NCI-H146 treated with DMSO at 0.1 percent for 48 hours (cell line): ENCODE measurements at regions not wholly inside any gene's neighbourhood (a gene's known extent, or its start where the extent isn't known, plus 50 kb on each side); places are given as distances from the start of the nearest gene placed in this dataset.
"Not testable (repeated sequence)": the region's sequence is repeated elsewhere in the genome, so short reads cannot be mapped to it uniquely, and the experiment has no call there.

Source experiments
- DNase-seq: peaks from one replicate; lab custom pipeline; 2025; ENCODE audit not compliant: unreplicated experiment; lab: John Stamatoyannopoulos, UW

DNA sequence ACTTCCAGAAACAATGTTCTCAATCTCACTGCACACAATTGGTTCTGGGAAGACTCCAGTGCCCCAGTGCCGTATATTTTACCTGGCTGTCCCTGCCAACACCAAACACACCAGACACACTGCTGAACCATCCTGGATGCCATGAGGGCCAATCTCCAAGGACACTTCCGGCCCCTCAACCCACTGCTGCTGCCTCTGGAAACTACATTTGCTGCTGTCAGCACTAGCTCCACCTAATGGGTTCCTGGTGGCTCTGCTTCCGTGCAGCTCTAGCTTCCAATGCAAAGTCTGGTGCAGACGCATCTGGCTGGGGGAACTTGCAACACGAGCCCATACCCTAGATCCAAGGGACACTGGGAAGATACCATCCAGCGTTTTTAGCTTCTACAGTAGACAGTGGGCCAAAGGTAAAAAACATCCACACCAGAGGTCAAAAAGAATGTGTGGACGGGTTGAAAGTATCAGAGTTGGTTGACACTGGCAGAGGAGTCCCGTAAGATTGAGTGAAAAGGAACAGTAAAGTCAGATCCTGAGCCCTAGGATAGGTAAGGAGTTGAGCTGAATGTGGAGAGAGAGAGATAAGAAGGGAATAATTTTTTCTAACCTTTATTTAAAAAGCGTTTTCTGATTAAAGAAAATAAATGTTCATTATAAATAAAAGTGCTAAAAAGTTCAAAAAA, 99.7 kb upstream of the KIF2A start:
- DNase-seq: no peak

DNA sequence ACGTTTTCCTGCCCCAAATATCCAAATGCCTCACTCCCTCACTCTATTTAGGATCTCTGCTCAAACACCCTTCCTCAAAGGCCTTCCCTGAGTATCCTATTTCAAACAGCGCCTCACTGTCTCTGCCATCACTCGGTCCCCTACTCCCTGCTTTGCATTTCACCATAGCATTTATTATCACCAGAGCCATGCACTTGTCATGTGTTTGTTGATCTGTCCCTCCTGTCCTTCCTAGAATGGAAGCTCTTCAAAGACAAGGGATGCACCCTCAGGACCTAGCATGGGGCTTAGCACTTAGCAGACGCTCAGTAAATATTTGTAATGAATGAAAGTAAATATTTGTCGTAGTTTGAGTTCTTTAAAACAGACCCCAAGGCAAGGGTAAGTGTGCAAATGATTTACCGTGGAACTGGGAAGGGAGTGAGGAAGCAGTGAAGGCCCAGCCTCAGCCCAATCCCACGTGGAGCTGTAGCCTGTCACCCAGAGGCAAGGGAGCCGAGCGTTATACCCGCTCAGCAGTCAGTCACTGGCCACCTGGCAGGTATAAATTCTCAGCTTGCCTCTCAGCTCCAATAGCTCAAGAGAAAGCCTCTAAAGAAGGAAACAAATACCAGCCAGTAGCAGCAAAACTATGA, 97.7 kb upstream of the KIF2A start:
- no peak for DNase-seq

GRCh38 chr5:62211405-62211804, 94.6 kb upstream of the KIF2A start:
- no peak for DNase-seq

DNA sequence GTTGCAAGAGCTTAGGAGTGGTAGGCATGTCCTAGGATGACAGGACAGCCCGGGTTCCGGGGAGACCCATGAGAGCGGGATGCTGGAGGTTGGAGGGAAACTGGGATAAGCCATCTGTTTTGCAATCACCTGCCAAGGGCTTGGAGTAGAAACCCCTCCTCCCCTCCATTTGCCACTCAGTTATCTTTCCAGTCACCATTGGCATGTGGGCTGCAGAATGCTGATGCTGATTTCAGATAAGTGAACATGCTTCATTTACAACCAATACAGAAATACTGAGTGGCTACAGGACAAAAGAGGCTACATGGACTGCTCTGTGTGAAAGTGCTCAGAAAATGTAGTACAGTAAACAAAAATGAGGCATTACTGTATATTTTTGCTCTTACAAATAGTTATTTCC, 93.4 kb upstream of the KIF2A start:
- no peak for DNase-seq

GRCh38 chr5:62214701-62215100, 91.3 kb upstream of the KIF2A start:
- DNase-seq: no peak

DNA sequence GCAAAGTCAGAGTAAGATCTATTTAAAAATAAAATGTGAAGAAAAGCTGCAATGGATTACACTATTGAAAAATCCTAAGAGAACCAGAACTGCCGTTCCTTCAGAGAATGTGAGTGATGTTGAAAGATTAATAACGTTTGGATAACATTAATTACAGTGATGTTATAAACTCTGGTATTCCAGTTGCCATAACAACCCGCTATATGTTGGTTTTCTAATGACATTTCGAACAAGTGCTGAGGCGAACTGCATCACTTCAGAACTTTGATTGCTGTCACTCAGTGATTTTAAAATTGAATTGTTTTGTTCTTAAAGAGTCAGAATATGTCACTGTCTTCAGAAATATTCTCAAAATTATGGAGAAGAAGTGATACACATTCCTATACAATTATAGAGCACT, 89.4 kb upstream of the KIF2A start:
- not testable (repeated sequence) for DNase-seq

DNA sequence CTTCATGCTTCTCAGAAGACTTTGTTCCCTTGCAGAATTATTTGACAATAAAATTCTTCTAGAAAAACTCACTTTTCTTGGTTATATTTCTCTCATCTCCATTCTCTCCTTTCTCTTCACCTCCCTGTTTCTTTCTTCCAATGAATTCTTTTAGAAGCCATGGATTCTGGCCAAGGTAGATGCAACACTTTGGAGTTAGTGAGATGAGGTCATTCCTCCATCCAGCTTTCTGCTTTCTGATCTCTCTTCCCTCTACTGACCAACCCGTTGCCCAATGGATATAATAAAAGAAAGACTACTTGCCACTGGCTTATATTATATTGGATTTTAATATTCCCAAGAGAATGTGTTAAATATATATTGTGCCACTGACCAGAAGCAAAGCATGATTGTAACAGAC, 88.9 kb upstream of the KIF2A start:
- DNase-seq: not testable (repeated sequence)

- not testable (repeated sequence) for DNase-seq
Observed at GRCh38 chr5:62218860-62219259, 87.1 kb upstream of the KIF2A start.

DNA sequence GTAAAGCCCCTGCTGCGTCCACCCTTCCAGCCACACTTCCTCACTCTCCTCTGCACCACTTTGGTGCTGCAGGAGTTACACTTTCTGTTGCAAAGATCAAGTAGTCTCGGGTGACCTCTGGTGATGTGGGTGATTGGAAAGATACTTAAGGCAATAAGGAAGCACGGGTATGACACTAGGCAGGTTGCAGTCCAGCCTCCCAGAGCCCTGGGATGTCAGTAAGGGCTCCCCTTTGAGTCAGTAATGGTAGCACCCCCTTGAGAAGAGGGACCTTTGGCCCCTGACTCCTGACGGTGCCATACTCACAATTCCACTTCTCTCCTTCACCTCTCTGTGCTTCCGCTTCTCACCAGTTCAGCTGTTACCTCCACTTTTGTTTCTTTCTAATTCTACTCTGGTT, 84.1 kb upstream of the KIF2A start:
- not testable (repeated sequence) for DNase-seq

- DNase-seq: not testable (repeated sequence)
Observed at GRCh38 chr5:62222305-62222704, 83.7 kb upstream of the KIF2A start.

- DNase-seq: not testable (repeated sequence)
Observed at GRCh38 chr5:62223312-62223670, 82.7 kb upstream of the KIF2A start.

GRCh38 chr5:62224987-62225601, 80.9 kb upstream of the KIF2A start:
- not testable (repeated sequence) for DNase-seq

DNA sequence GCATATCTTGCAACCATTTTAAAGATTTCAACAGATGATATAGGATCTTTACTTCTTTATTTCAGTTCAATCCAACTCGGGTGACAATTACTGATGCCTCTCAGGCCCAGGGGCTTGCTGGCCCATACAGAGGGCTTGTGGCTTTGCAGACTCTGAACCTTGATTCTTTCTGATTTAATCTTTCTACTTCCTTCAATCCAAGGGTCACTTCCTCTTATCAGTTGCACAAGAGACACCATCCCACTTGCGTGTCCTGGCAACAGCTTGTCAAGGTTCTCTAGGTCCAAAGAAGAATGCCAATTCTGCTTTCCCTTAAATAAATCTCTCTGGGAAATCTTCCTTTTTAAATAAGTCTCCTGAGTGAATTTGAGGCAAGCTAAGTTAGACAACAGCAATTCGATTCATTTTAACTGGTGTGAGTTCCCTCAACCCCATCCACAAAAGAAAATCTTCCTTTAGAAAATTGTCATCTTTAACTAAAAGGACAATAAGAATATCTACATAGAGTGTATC, 75.1 kb upstream of the KIF2A start:
- not testable (repeated sequence) for DNase-seq

GRCh38 chr5:62231576-62231975, 74.4 kb upstream of the KIF2A start:
- DNase-seq: no peak

GRCh38 chr5:62232218-62232617, 73.8 kb upstream of the KIF2A start:
- not testable (repeated sequence) for DNase-seq

- DNase-seq: not testable (repeated sequence)
Observed at GRCh38 chr5:62233083-62234046, 72.6 kb upstream of the KIF2A start.

GRCh38 chr5:62236593-62236992, 69.4 kb upstream of the KIF2A start:
- DNase-seq: not testable (repeated sequence)

- not testable (repeated sequence) for DNase-seq
Observed at GRCh38 chr5:62237944-62238343, 68.1 kb upstream of the KIF2A start.

DNA sequence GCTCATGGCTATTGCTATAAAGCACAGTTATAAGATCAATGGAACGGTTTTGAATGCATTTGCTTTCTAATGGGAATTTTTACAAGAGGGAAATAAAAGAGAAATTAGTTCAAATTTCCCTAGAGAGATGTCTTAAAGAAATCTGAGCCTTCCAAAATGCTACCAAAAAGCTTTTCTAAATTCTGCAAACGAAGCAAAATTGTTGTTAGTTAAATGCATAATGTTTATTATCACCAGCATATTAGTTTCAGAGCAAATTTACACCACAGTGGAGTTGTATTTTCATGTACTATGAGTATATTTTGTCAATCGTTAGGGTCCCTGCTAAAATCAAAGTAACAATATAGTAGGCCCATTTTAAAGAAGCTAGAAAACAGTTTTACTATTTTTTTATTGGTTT, 67.4 kb upstream of the KIF2A start:
- DNase-seq: not testable (repeated sequence)

DNA sequence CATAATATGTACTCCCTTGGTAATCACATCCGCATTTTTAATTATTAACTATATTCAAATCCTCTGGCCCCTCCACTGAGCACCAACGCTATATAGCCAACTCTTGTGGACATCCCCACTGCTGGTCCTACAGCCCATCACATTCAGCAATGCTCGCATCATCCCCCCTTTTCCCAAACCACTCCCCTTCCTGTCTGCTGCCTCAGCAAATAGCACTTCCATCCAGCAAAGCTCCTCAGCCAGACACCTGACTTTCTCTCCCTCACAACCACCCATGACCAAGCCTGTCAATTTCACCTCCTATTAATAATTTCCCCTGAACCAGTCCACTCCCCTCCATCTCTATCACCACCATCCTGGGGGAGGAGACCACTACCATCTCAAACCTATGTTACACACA, 65.5 kb upstream of the KIF2A start:
- DNase-seq: not testable (repeated sequence)

DNA sequence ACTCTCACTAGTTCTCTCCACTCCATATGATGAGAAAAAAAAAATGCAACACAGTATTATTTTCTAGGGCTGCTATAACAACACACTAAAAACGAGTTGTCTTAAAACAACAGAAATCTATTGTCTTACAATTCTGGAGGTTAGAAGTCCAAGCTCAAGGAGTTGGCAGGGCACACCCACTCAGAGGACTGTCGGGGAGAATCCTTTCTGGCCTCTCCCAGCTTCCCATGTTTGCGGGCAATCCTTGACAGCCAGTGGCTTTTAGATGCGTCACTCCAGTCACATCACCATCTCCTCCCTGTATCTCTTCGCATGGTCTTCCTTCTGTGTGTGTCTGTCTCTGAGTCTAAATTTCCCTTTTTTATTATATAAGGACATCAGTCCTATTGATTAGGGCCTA, 64.0 kb upstream of the KIF2A start:
- not testable (repeated sequence) for DNase-seq
